C4-2B (cell line): ENCODE measurements at regions not wholly inside any gene's neighbourhood (a gene's known extent, or its start where the extent isn't known, plus 50 kb on each side); places are given as distances from the start of the nearest gene placed in this dataset.

Experiments
- CTCF ChIP-seq: fragments of 450-650 bp; conservative IDR thresholded peaks from 2 replicates; pipeline ENCODE4 v1.5.1; 2017; ENCODE audit warnings: mild to moderate bottlenecking
- ZFX ChIP-seq: fragments of 450-650 bp; IDR thresholded peaks from 2 replicates; pipeline ENCODE4 v1.6.1; 2017

- TF ChIP-seq CTCF: no peak
- TF ChIP-seq ZFX: no peak
Observed at GRCh38 chrX:5307416-5307815, 921.3 kb downstream of the NLGN4X start.
